Activated CD8-positive, alpha-beta memory T cell treated with anti-CD3 and anti-CD28 coated beads, Interleukin-2, amount 50 U/mL, for 1 hour (primary cell): ENCODE measurements at regions not wholly inside any gene's neighbourhood (a gene's known extent, or its start where the extent isn't known, plus 50 kb on each side); places are given as distances from the start of the nearest gene placed in this dataset.

ENCODE experiments used
- DNase-seq: peaks from one replicate; pipeline ENCODE4 v3.0.0-alpha.2; 2020; ENCODE audit errors: extremely low read depth

DNA sequence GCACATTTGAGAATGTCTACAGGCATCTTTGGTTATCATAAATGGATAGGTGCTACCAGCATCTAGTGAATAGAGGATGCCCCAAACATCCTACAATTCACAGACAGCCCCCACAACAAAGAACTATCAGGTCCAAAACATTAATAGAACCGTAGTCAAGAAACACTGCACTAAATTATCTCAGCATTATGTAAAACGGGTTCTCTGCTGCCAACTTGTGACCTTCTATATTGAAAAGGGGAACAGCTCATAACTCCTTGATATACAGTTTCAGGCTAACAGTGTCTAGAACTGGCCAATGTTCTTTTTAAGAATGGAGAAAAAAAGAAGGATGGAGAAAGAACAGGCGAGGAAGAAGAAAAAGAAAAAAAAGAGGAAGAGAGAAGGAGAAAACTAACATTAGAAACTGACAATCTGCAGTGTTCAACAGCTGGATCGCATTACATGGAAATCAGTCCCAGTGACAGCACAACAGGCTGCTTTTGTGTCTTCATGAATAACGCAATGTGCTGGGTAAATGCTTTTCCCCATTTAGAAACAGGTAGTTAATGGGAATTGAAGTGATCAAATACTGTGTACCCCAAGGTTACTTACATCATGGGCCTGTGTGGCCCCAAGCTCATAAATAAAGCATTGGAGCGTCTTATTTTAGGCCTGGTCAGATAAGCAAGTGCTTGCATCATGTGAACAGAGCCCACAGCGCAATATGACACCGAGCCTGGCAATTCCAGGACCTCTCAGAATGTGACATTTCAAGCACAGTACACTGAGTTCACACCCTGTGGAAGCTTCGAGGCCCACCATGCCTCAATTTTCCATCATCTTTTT, 339.5 kb downstream of the DHX15 start:
- no peak for DNase-seq

DNA sequence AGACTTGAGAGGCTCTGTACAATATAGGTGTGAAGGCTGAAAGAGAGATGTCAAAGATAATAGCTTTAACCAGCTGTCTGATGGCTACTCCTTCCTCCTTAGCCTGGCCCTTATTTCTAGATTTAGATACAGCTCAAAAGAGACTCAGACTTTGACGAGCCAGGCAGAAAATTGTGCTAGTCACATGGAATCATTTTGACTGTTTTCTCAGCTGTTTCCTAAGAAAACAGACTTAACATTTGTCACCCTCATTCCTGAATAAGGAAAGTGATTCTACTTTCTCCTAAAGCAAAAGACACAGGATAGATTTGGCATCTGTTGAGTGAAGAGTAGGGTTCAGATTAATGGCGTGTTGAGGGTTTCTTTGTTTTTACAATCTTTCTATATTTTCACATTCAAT, 340.7 kb downstream of the DHX15 start:
- DNase-seq: no peak

GRCh38 chr4:24241511-24241910, 342.8 kb downstream of the DHX15 start:
- DNase-seq: no peak

DNA sequence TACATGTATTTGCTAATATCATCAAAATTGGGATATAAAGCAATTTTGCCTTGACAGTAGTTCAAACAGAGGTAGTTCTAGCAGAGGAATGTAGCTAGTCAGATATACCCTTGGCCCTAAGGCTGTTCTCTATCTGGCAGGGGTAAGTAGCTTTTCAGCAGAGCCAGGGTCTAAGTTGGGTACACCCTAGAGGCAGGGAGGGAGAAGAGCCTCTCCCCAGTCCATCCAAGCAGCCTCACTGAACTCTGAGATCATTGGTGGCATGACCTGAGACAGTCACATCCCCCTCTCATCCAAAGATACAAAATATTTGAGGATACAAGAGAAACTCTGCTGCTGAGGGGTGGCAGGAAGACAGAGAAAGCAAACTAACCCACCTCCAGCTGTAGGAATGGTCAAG, 343.7 kb downstream of the DHX15 start:
- no peak for DNase-seq

- DNase-seq: no peak
These were observed 346.6 kb downstream of the DHX15 start for GRCh38 chr4:24237709-24238108.

DNA sequence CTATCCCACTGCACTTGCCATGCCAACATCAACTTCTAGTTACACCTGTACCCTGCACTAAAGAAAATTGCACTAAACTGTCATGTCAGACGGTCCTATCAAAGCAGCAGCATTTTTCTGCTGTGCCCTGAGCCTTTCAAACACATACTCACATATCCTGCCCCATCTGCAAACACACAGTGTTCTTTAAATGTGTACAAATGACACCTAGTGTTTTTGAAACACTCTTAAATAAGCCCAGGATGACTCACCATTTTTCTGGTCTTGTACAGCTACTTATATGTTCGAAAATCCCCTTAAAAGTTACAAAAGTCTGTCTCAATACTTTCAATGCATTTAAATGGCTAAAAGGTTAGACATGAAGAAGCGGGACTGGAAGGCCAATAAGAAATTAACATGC, 346.7 kb upstream of the PPARGC1A start:
- DNase-seq: no peak

- no peak for DNase-seq
These were observed 346.3 kb upstream of the PPARGC1A start for GRCh38 chr4:24236120-24236519.

DNA sequence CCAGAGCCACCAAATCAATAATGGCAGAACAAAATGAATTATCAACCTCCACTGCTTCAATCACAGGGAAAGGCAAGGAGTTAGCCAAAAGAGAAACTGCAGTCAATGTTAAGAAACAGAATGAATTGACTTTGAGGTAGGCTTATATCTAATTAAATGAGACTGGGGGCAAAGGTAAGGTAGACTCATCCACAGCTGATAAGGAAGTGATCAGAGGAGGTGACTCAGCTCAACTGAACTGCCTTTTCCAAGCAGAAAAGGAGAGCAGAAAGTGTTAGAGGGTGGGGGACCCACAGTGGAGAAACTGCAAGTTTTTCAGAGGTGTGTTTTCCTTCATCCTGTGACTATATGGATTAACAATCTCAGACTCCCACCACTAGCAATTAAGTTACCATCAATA, 345.8 kb upstream of the PPARGC1A start:
- DNase-seq: no peak

- no peak for DNase-seq
These were observed 344.5 kb upstream of the PPARGC1A start for GRCh38 chr4:24234288-24234848.

DNA sequence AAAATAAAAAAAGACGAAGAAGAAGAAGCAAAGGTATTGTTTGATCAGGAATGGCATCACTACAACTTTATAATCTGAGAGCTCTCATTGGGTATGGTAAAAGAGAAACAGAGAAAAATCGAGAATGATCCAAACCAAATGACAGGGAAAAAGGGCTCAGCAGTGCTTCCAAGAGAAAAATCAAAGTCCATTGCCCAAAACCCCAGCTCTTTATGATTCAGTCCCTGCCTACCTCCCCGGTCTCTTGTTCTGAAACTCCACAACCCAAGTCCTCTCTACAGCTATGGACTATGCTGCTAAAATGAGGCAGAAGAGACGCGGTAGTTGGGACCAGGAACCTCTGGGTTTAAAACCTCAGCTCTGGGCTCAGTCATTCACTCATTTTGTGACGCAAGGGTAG, 341.1 kb upstream of the PPARGC1A start:
- no peak for DNase-seq

GRCh38 chr4:24229978-24230377, 340.1 kb upstream of the PPARGC1A start:
- no peak for DNase-seq

GRCh38 chr4:24228692-24229091, 338.8 kb upstream of the PPARGC1A start:
- no peak for DNase-seq

DNA sequence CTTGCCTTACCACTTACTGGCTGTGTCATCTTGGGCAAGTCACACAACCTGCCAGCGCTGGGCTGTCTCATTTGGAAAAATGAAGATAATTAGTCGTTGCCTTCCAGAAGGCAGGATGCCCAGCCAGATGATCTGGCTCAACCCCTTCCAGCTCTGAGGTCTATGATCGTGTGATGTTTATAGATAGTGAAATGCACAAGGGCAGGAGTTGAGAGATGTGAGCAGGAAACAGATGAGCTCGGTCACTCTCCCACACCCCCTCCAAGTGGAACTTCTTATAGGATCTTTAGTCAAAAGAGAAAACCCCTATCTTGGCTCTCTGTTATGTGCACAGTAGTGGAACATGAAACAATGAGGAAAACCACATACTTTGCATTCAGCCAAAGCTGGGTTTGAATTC, 336.8 kb upstream of the PPARGC1A start:
- DNase-seq: no peak

DNA sequence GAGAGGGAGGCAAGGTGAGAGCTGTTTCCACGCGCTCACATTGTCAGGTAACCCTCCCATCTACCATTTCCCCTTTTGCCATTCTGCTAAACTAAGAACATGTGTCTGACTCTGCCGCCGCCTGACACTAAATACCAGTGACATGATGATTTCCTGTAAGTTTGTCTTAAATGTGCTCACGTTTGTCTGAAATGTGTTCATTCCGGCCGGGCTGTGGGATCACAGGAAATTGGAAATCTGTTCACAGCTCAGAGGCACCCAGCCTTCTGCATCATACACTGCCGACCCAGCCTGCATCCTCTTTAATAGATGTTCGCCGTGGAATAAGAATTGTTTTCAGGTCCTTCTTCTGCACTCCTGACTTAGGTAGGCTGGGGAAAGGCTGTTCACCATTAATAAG, 336.2 kb upstream of the PPARGC1A start:
- DNase-seq: no peak

GRCh38 chr4:24224446-24224845, 334.6 kb upstream of the PPARGC1A start:
- no peak for DNase-seq

GRCh38 chr4:24219209-24219608, 329.4 kb upstream of the PPARGC1A start:
- DNase-seq: no peak

- DNase-seq: no peak
These were observed 328.7 kb upstream of the PPARGC1A start for GRCh38 chr4:24218566-24218965.

- DNase-seq: no peak
These were observed 324.9 kb upstream of the PPARGC1A start for GRCh38 chr4:24214796-24215195.

- no peak for DNase-seq
These were observed 324.1 kb upstream of the PPARGC1A start for GRCh38 chr4:24213961-24214360.

GRCh38 chr4:24212642-24213041, 322.8 kb upstream of the PPARGC1A start:
- DNase-seq: no peak

- no peak for DNase-seq
These were observed 322.0 kb upstream of the PPARGC1A start for GRCh38 chr4:24211856-24212255.

GRCh38 chr4:24210332-24210902, 320.6 kb upstream of the PPARGC1A start:
- DNase-seq: no peak

GRCh38 chr4:24209906-24210305, 320.1 kb upstream of the PPARGC1A start:
- no peak for DNase-seq
